HG03139 (cell line): ENCODE measurements at regions not wholly inside any gene's neighbourhood (a gene's known extent, or its start where the extent isn't known, plus 50 kb on each side); places are given as distances from the start of the nearest gene placed in this dataset.
"Not testable (repeated sequence)": the region's sequence is repeated elsewhere in the genome, so short reads cannot be mapped to it uniquely, and the experiment has no call there.

ENCODE experiments used
- ATAC-seq: cut with Tn5 transposase; IDR thresholded peaks from one replicate; pipeline ENCODE4 v1.9.1; 2021; ENCODE audit not compliant: unreplicated experiment

GRCh38 chr7:68206946-68207485 lies 1210.4 kb downstream of the TYW1 start:
- ATAC-seq = no peak

DNA sequence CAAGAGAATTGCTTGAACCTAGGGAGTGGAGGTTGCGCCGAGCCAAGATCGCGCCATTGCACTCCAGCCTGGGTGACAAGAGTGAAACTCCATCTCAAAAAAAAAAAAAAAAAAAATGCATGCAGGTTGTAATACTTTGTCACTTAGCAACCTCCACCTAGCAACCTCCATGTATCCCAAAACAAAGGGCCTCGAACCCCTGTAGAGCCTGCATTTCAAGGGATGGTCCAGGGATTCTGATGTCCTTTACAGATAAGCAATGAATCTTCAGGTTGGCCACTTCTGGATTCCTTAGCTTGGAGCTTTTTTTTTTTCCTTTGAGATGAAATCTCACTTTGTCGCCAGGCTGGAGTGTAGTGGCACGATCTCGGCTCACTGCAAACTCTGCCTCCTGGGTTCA lies 1211.0 kb downstream of the TYW1 start:
- ATAC-seq = no peak

DNA sequence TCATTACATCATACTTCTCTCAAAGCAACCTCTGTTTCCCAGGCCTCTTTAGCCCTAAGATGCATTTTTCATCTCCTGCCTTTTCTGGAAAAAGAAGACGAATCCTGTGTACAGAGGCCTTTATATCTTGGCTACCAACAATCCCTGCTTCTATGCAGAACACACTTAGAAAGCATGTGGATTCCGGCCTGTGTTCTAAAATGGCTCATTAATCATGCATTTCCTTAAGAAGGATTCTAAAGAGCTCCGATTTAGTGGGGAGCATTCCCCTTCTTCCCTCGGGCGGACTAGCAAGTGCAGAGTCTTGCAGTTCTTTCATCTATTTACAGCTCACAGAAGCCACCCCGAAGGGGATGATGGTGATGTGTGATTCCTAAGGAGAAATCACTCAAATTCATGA lies 1212.9 kb downstream of the TYW1 start:
- no peak for ATAC-seq

DNA sequence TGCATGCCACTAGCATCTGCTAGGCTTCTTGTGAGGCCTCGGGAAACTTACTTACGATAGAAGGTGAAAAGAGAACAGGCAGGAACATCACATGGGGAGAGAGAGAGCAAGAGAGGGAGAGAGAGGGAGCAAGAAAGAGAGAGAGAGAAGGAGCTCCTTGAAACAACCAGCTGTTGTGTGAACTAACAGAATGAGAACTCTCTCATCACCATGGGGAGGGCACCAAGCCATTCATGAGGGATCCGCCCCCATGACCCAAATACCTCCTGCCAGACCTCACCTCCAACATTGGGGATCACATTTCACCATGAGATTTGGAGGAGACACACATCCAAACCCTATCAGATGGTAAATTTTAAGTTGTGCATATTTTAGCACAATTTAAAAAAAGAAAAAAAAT lies 1217.2 kb downstream of the TYW1 start:
- no peak for ATAC-seq

DNA sequence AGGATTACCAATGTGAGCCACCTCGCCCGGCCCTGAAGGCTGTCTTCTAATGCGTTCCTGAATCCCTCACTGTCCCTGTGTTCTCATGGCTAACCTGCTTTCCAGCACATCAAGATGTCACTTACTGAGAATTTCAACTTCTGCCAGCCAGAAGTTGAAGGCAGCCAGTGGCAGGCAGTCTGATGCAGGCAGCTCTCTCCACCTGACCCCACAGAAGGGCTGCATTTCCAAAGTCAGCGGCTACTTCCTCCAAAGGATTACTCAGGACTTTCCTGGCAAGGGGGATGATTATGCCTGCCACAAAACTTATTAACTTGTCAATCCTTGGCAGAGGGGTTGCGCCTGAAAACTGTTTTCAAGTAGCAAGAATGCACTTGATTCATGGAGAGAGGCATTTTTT lies 1219.4 kb downstream of the TYW1 start:
- ATAC-seq = no peak

- no peak for ATAC-seq
Observed at GRCh38 chr7:68217426-68217825, 1220.8 kb downstream of the TYW1 start.

GRCh38 chr7:68218461-68218860 lies 1221.8 kb downstream of the TYW1 start:
- no peak for ATAC-seq

DNA sequence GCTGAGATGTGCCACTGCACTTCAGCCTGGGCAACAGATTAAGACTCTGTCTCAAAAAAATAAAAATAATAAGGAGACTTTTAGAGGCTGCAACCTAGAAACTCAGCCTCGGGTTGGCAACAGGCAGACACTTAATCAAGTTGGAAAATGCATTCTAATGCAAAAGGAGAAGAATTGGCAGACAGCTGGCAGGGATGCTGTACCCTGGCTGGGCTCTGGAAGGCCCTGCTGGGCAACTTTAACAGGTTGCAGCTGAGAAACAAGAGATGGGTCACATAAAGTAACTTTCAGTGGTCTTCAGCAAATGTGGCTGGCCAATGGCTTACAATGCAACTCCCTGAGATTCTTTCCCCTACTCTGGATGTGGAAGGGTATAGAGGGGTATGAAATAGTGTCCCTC lies 1225.7 kb downstream of the TYW1 start:
- ATAC-seq = no peak

- ATAC-seq = no peak
Observed at GRCh38 chr7:68224041-68224741, 1227.6 kb downstream of the TYW1 start.

- not testable (repeated sequence) for ATAC-seq
Observed at GRCh38 chr7:68231011-68231410, 1234.4 kb downstream of the TYW1 start.

DNA sequence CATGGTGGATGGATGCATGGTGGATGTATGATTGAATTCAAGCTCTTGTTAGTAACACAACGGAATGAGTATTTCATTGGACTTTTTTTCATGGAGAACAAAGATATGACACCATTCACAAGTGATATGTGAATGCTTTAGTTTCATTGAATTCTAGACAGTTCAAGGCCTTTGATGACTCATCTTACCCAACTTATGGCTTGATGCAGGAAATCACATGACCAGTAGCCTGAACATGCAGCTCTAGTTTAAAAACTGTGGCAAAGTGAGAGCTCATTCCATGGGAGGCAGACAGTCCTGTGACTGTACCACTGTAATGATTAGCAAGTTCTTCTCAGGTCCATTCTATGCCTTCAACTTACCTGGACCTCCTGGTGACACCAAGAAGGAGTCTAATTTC lies 1239.3 kb downstream of the TYW1 start:
- ATAC-seq = no peak

GRCh38 chr7:68238204-68238805 lies 1241.7 kb downstream of the TYW1 start:
- no peak for ATAC-seq

DNA sequence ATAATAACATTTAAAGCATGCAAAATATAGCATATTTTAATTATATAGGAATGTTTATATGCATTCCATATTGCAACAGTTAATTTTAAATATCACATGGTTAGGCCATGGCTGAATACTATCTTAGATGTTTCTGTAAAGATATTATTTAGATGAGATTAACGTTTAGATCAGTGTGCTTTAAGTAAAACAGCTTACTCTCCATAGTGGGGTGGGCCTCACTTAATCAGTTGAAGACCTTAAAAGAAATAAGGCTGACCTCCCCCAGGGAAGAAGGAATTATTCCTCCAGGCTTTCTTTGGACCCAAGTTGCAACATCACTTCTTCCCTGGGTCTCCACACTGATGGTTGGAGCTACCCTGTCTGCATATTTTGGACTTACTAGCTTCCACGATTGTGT lies 1246.5 kb downstream of the TYW1 start:
- no peak for ATAC-seq

GRCh38 chr7:68244389-68244788 lies 1247.8 kb downstream of the TYW1 start:
- no peak for ATAC-seq

GRCh38 chr7:68245688-68246087 lies 1249.1 kb downstream of the TYW1 start:
- no peak for ATAC-seq

GRCh38 chr7:68246189-68246633 lies 1249.6 kb downstream of the TYW1 start:
- ATAC-seq = no peak

DNA sequence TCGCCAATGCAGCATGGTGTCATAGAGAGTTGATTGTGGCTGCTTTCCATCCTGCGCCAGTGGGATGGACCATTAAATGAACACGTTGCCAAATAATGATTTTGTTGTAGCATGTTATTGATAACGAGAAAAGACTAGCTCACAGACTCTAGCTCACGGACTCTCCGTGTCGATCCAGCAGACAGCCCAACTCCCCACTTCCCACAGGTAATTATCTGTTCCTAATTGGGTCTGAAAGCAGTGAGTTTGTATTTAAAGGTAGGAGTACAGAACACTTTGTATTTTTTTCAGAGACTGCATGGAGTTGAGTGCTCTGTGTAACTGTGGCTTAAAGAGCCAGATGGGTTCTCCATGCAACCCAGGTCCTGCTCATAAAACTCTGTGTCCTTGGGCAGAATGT lies 1250.5 kb downstream of the TYW1 start:
- no peak for ATAC-seq

DNA sequence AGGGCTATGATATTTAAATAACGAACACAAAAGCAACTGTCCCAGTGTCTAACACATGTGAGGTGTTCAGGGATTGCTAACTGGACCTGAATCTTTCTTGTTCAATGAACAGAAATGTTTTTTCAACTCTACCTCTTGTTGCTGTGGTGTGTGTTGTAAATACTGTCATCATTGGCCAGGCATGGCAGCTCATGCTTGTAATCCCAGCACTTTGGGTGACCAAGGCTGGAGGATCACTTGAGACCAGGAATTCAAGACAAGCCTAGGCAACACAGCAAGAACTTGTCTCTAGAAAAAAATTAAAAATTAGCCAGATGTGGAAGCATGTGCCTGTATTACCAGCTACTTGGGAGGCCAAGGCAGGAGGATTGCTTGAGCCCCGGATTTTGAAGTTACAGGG lies 1250.9 kb downstream of the TYW1 start:
- no peak for ATAC-seq

- ATAC-seq = no peak
Observed at GRCh38 chr7:68248973-68249372, 1252.3 kb downstream of the TYW1 start.

DNA sequence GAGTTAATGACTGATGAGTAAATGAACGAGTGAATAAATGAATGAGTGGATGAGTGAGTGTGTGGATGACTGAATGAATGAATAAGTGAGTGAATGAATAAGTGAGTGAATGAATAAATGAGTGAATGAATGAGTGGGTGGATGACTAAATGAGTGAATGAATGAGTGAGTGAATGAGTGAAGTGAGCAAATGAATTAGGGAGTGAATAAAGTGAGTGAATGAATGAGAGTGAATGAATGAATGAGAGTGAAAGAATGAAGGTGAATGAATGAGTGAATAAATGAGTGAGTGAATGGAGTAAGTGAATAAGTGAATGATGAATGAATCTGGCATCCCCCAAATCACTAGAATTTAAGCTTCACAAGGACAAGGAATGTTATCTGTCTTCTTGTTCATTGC lies 1253.0 kb downstream of the TYW1 start:
- ATAC-seq = no peak

GRCh38 chr7:68250143-68250542 lies 1253.5 kb downstream of the TYW1 start:
- no peak for ATAC-seq

DNA sequence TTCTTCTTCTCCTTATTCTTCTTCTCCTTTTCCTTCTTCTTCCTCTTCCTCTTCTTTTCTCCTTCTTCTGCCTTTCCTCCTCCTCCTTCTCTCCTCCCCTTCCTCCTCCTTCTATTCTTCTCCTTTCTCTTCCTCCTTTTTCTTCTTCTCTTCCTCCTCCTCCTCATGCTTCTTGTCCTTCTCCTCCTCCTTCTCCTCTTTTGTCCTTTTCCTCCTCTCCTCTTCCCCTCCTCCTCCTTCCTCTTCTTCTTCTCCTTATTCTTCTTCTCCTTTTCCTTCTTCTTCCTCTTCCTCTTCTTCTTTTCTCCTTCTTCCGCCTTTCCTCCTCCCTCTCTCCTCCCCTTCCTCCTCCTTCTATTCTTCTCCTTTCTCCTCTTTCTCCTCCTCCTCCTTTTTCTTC lies 1258.2 kb downstream of the TYW1 start:
- ATAC-seq = not testable (repeated sequence)

DNA sequence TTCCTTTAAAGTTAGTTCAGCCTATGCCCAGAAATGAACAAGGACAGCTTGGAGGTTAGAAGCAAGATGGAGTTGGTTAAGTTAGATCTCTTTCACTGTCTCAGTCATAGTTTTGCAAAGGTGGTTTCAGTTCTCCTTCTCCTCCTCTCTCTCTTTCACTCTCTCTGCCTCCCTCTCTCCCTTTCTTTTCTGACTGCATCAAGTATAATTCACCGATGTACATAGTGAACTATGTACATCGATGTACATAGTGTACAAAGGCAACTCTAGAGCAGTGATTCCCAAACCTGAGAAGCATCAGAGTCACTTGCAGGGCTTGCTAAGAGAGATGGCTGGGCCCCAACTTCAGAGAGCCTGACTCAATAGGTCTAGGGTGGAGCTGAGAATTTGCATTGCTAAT lies 1259.7 kb downstream of the TYW1 start:
- ATAC-seq = no peak
